ENCODE measurements at regions not wholly inside any gene's neighbourhood (a gene's known extent, or its start where the extent isn't known, plus 50 kb on each side); places are given as distances from the start of the nearest gene placed in this dataset.

DNA sequence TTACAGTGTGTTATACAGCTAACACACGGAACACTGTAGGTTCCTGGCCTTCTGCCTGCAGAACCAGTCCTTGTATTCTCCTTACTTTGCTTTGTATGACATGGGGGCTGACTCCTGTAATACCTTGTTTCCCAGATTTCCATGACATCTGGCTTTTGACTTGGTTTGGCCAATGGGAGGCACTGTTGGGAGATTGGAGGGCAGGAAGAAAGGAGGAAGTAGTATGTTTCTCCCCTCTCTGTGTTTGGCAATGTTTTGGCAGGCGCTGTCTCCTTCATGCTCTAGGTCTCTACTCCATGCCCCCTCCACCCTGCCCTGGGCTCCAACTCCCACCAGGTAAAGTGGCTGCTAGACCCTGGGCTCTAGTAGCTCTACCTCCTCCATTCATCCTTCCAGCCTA, 331.1 kb upstream of the SLC14A2 start:
- Histone ChIP-seq H3K27me3 (ENCODE audit: control insufficient read depth, insufficient read depth, low read length) (peaks cover 16% of the 10 kb centered on the region), H3K4me2 (ENCODE audit: low read depth, low read length) (no peak overlapping the region), H3K56ac (ENCODE audit: extremely low read depth, insufficient read depth, low read length) (no peak overlapping the region), H3K4me1 (ENCODE audit: control insufficient read depth, insufficient read depth, low read length) (no peaks in the 10 kb centered on the region), H4K20me1 (ENCODE audit: insufficient read depth, low read length) (no peaks in the 10 kb centered on the region), H2AK5ac (ENCODE audit: low read depth, low read length) (no peak overlapping the region), H3K14ac (replicated peaks; ENCODE audit: low read depth, low read length) (no peak overlapping the region), H3K9me1 (ENCODE audit: insufficient read depth, low read length) (no peaks in the 10 kb centered on the region), H3K9ac (ENCODE audit: low read depth, low read length) (no peak overlapping the region), H2AFZ (replicated peaks; ENCODE audit: low read length, poor library complexity) (no peak overlapping the region), H3K27ac (ENCODE audit: insufficient read depth, low read length) (no peak overlapping the region), H2BK20ac (ENCODE audit: low read depth, low read length) (no peak overlapping the region), H4K91ac (ENCODE audit: insufficient read depth, low read depth, low read length) (no peak overlapping the region), H2BK120ac (ENCODE audit: low read depth, low read length) (no peak overlapping the region), H3K4ac (ENCODE audit: low read depth, low read length) (no peak overlapping the region), H2BK15ac (ENCODE audit: low read depth, low read length) (no peak overlapping the region), H3K9me3 (ENCODE audit: control insufficient read depth, insufficient read depth, low read length) (no peaks in the 10 kb centered on the region), H3K23ac (ENCODE audit: low read depth, low read length) (no peak overlapping the region), H4K8ac (ENCODE audit: low read depth in 2 of 2, low read length in 2 of 2) (no peak overlapping the region), H2BK5ac (ENCODE audit: low read depth, low read length, poor library complexity, severe bottlenecking) (no peak overlapping the region), H4K5ac (ENCODE audit: low read depth, low read length) (no peak overlapping the region), H2AK9ac (replicated peaks; ENCODE audit: low read depth, low read length, poor library complexity) (no peak overlapping the region), H3K18ac (ENCODE audit: low read depth, low read length) (no peak overlapping the region), H3K79me1 (ENCODE audit: low read depth in 1 of 2, low read length in 2 of 2) (no peaks in the 10 kb centered on the region), H3K4me3 (ENCODE audit: insufficient read depth, low read depth, low read length) (no peak overlapping the region), H3K36me3 (ENCODE audit: control insufficient read depth, insufficient read depth, low read length) (no peaks in the 10 kb centered on the region)
- TF ChIP-seq RCOR1 (IDR thresholded peaks at IDR 0.05; ENCODE audit: insufficient replicate concordance, low read length) (no peak), BHLHE40 (IDR thresholded peaks at IDR 0.05; ENCODE audit: low read depth, low read length) (no peak), CHD1 (IDR thresholded peaks at IDR 0.05; ENCODE audit: low read depth, low read length) (no peak), MAFK (IDR thresholded peaks at IDR 0.05; ENCODE audit: low read depth, low read length) (no peak), POLR2A (IDR thresholded peaks at IDR 0.05; ENCODE audit: low read depth, low read length) (no peak), FOS (IDR thresholded peaks at IDR 0.05; ENCODE audit: low read depth, low read length) (no peak)
- TF ChIP-seq, protein P1, sequence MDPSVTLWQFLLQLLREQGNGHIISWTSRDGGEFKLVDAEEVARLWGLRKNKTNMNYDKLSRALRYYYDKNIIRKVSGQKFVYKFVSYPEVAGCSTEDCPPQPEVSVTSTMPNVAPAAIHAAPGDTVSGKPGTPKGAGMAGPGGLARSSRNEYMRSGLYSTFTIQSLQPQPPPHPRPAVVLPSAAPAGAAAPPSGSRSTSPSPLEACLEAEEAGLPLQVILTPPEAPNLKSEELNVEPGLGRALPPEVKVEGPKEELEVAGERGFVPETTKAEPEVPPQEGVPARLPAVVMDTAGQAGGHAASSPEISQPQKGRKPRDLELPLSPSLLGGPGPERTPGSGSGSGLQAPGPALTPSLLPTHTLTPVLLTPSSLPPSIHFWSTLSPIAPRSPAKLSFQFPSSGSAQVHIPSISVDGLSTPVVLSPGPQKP (IDR thresholded peaks at IDR 0.05; ENCODE audit: borderline replicate concordance, low read depth, low read length) = no peak
- dilution Hi-C loops (cut with HindIII; ENCODE audit: low sequenced_read_pairs, unreplicated experiment) = no loop called here
- ATAC-seq (ENCODE audit: low read depth) (no peak), DNase-seq (no peak)
- in situ Hi-C loops (cut with MboI; ENCODE audit: low sequenced_read_pairs) = no loop called here
- BruUV-seq (replicated peaks) = no TSS peak
- intact Hi-C loops (cut with micrococcal nuclease) = no loop called here
- CTCF ChIA-PET = no interaction called here
- no CpG with 5 or more reads among the region's 2 CpGs for WGBS, 2 experiments (ENCODE audit: extremely low coverage in 2 of 2, insufficient read length in 1 of 2)
- POLR2A ChIA-PET (ENCODE audit: unreplicated experiment) = no interaction called here

Measured in IMR-90 (cell line).